DOHH2 (cell line): ENCODE measurements at regions not wholly inside any gene's neighbourhood (a gene's known extent, or its start where the extent isn't known, plus 50 kb on each side); places are given as distances from the start of the nearest gene placed in this dataset.
"Not testable (repeated sequence)": the region's sequence is repeated elsewhere in the genome, so short reads cannot be mapped to it uniquely, and the experiment has no call there.

Experiments used
- H3F3A ChIP-seq: fragments of 200-600 bp; sonication (generic), shearing (Covaris generic); 2 replicates; pipeline ENCODE4 v1.6.0; 2016; ENCODE audit warnings: antibody characterized with exemption, mild to moderate bottlenecking; ENCODE audit not compliant: control insufficient read depth, insufficient read depth
- H3K27ac ChIP-seq: fragments of 200-600 bp; sonication (generic); 2 replicates; pipeline ENCODE4 v1.5.1; 2014; ENCODE audit warnings: low read depth, mild to moderate bottlenecking, low read length, moderate library complexity
- H3K27me3 ChIP-seq: fragments of 200-600 bp; sonication (generic); 2 replicates; pipeline ENCODE4 v1.6.1; 2014; ENCODE audit warnings: mild to moderate bottlenecking, low read length, mixed read lengths; ENCODE audit not compliant: control insufficient read depth
- H3K36me3 ChIP-seq: fragments of 200-600 bp; sonication (generic); 2 replicates; pipeline ENCODE4 v1.6.1; 2014; ENCODE audit warnings: mild to moderate bottlenecking, low read length, moderate library complexity, mixed read lengths; ENCODE audit not compliant: control insufficient read depth
- H3K4me1 ChIP-seq: fragments of 200-600 bp; sonication (generic); 2 replicates; pipeline ENCODE4 v1.6.1; 2014; ENCODE audit warnings: mild to moderate bottlenecking, low read length, mixed read lengths; ENCODE audit not compliant: control insufficient read depth
- H3K4me2 ChIP-seq: fragments of 200-600 bp; sonication (generic); 2 replicates; pipeline ENCODE4 v1.6.0; 2014; ENCODE audit warnings: mild to moderate bottlenecking, low read length, moderate library complexity
- H3K4me3 ChIP-seq: fragments of 200-600 bp; sonication (generic); 2 replicates; pipeline ENCODE4 v1.5.1; 2014; ENCODE audit warnings: mild to moderate bottlenecking, low read length, mixed read lengths
- H3K79me2 ChIP-seq: fragments of 200-600 bp; sonication (generic); 2 replicates; pipeline ENCODE4 v1.6.1; 2014; ENCODE audit warnings: mild to moderate bottlenecking, low read length, mixed read lengths; ENCODE audit not compliant: control insufficient read depth
- H3K9me2 ChIP-seq: fragments of 200-600 bp; sonication (generic); replicated peaks from 2 replicates; pipeline ENCODE4 v1.6.1; 2014; ENCODE audit warnings: mild to moderate bottlenecking, low read length, mixed read lengths; ENCODE audit not compliant: control insufficient read depth
- H3K9me3 ChIP-seq: fragments of 200-600 bp; sonication (generic); 2 replicates; pipeline ENCODE4 v1.6.1; 2014; ENCODE audit warnings: antibody characterized with exemption, low read length, mixed read lengths; ENCODE audit not compliant: control insufficient read depth, insufficient read depth
- H4K20me1 ChIP-seq: fragments of 200-600 bp; sonication (generic); 2 replicates; pipeline ENCODE4 v1.6.0; 2014; ENCODE audit warnings: low read depth, mild to moderate bottlenecking, antibody characterized with exemption, low read length, moderate library complexity; ENCODE audit not compliant: control insufficient read depth, insufficient read depth

DNA sequence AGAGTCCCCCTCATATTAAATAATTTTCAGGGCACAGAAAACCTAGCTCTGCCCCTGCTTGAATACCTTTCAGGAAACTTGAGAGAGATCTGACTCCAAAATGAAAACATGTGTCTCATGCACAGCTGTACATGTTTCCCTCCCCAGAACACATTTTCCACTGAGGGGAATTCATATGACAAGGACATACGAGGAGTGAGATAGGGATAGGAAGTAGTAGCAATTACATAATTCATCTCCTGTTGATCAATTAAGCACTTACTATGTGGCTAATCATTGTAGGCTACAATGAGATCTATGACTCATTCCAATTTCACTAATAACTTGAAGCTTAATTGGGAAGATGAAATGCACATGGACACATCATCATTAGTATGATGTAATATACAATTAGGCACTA is 302.1 kb downstream of the PCDH11X start:
- not testable (repeated sequence) for H3K4me1 ChIP-seq, H3K79me2 ChIP-seq, H3K27me3 ChIP-seq, H3K9me3 ChIP-seq, H3K9me2 ChIP-seq, H3F3A ChIP-seq, H4K20me1 ChIP-seq, H3K4me2 ChIP-seq, H3K27ac ChIP-seq, H3K36me3 ChIP-seq, H3K4me3 ChIP-seq

DNA sequence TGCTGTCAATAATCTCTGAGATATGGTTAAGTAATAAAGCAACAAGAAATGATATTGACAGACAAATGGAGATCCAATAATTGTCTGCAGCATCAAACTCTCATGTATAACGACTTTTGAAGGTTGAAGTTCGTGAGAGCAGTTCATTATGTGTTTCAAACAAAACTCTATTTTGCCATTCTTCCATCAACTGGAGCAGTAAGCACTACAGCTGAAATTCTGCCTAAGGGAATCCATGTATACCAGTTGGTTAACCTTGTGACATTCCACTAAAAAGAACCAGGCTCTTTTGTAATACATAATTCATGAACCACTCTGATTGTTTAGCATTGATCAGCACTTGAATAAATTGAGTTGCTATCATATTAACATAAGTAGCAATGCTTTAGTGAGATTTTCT is 311.6 kb downstream of the PCDH11X start:
- H3K79me2 ChIP-seq, H3K4me3 ChIP-seq, H3K9me2 ChIP-seq, H3K27me3 ChIP-seq, H3K4me1 ChIP-seq, H3K36me3 ChIP-seq, H3K27ac ChIP-seq, H4K20me1 ChIP-seq, H3K4me2 ChIP-seq, H3K9me3 ChIP-seq, H3F3A ChIP-seq: not testable (repeated sequence)

DNA sequence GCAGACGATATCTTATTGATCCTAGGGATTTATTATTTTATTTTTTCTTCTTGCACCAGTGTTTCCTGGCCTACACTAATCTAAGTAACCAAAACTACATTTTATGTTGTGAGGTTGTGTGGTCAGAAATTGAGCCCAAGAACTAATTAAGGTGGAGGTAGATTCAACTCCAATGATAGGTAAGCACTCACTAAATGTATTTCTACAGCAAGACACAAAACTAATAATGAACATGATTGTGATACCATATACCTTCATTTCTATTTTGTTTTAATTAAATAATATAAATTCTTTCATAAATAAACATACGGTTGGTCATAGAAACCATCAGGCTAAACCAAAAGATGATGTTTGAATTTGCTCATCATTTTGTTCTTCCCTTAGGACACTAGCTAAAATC is 319.0 kb downstream of the PCDH11X start:
- not testable (repeated sequence) for H3K4me2 ChIP-seq, H3K4me1 ChIP-seq, H3K9me3 ChIP-seq, H3K9me2 ChIP-seq, H3K4me3 ChIP-seq, H3F3A ChIP-seq, H3K27me3 ChIP-seq, H3K79me2 ChIP-seq, H3K27ac ChIP-seq, H4K20me1 ChIP-seq, H3K36me3 ChIP-seq

DNA sequence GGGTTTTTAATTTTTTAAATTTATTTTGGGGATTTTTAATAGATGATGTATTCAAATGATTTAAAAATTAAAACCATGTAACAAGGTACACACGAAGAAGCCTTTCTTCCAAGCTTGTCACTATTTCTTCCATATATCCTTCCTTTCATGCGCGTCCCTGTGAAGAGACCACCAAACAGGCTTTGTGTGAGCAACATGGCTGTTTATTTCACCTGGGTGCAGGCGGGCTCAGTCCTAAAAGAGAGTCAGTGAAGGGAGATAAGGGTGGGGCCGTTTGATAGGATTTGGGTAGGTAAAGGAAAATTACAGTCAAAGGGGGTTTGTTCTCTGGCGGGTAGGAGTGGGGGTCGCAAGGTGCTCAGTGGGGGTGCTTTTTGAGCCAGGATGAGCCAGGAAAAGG is 320.9 kb downstream of the PCDH11X start:
- H3K4me1 ChIP-seq, H3K79me2 ChIP-seq, H3K9me3 ChIP-seq, H4K20me1 ChIP-seq, H3K27ac ChIP-seq, H3K9me2 ChIP-seq, H3K4me3 ChIP-seq, H3F3A ChIP-seq, H3K27me3 ChIP-seq, H3K4me2 ChIP-seq, H3K36me3 ChIP-seq: not testable (repeated sequence)

DNA sequence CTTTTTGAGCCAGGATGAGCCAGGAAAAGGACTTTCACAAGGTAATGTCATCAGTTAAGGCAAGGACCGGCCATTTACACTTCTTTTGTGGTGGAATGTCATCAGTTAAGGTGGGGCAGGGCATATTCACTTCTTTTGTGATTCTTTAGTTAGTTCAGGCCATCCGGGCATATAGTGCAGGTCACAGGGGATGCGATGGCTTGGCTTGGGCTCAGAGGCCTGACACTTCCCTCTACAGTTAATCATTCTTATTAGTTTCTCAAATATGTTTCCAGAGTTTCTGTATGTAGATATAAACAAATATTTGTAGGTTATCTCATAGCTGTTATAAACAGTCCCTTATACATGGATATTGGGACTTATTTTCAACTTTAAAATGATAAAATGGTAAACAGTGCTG is 326.5 kb downstream of the PCDH11X start:
- H3K27me3 ChIP-seq, H3K9me2 ChIP-seq, H3K4me3 ChIP-seq, H3K9me3 ChIP-seq, H3K4me2 ChIP-seq, H3K36me3 ChIP-seq, H3K4me1 ChIP-seq, H3K79me2 ChIP-seq, H4K20me1 ChIP-seq, H3K27ac ChIP-seq, H3F3A ChIP-seq: not testable (repeated sequence)

DNA sequence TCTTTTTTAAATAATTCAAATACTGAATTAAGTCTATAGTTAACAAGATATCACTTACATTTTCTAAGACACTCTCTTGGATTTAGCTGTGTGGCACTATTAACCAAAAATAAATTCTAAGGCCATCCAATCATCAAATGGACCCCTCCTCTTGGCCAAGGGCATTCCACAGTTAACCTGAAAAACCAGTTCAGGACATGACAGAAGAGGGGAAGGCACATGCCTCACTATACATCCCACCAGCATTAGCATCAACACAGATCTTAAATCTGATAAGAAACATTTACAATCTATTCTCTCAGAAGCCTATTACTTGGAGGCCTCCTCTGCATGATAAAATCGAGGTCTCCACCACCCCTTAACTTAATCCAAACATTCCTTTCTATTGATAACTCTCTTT is 327.5 kb downstream of the PCDH11X start:
- not testable (repeated sequence) for H3K9me3 ChIP-seq, H3K27me3 ChIP-seq, H3K4me2 ChIP-seq, H3K4me3 ChIP-seq, H3K79me2 ChIP-seq, H3K9me2 ChIP-seq, H3K36me3 ChIP-seq, H4K20me1 ChIP-seq, H3F3A ChIP-seq, H3K27ac ChIP-seq, H3K4me1 ChIP-seq

DNA sequence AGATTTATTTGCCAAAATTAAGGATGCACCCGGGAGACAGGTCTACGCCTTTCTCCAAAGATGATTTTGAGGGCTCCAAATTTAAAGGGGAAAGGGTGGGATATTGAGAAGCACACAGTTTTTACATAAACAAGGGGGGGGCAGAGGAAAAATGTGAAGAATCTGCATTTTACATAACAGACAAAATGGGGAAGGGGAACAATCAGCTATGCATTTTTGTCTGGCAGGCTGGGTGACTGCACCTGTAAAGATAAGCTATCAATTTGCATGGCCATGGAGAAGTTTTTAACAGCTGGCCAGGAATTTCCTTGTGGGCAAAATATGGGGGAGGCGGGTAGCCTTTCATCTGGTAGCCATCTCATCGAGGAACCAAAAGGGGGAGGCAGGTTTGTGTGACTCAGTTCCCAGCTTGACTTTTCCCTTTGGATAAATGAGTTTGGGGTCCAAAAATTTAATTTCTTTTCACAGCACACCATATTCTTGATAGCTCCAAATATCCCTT is 331.3 kb downstream of the PCDH11X start:
- H3K79me2 ChIP-seq, H3F3A ChIP-seq, H3K9me3 ChIP-seq, H3K27me3 ChIP-seq, H3K9me2 ChIP-seq, H3K27ac ChIP-seq, H3K4me2 ChIP-seq, H3K36me3 ChIP-seq, H3K4me3 ChIP-seq, H4K20me1 ChIP-seq, H3K4me1 ChIP-seq: not testable (repeated sequence)

DNA sequence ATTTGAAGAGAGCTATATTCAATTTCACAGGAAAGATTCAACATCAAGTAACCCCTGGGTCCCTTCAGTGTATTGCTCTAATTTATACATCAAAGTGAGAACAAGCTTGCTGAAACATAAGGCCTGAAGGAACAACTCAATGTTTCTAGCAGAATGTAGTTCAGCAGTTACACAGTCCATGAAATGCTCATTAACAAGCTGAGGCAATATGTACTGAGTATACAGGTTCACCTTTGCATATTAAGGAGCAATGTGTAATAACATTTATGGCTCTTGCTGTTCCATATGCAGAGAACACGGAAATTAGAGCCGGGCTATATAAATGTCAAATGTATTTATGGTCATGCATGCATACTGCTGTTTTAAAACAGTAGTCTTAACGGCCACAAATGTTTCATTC is 338.5 kb downstream of the PCDH11X start:
- not testable (repeated sequence) for H3K4me1 ChIP-seq, H4K20me1 ChIP-seq, H3K27ac ChIP-seq, H3K4me2 ChIP-seq, H3K9me2 ChIP-seq, H3K79me2 ChIP-seq, H3K4me3 ChIP-seq, H3K27me3 ChIP-seq, H3F3A ChIP-seq, H3K9me3 ChIP-seq, H3K36me3 ChIP-seq

DNA sequence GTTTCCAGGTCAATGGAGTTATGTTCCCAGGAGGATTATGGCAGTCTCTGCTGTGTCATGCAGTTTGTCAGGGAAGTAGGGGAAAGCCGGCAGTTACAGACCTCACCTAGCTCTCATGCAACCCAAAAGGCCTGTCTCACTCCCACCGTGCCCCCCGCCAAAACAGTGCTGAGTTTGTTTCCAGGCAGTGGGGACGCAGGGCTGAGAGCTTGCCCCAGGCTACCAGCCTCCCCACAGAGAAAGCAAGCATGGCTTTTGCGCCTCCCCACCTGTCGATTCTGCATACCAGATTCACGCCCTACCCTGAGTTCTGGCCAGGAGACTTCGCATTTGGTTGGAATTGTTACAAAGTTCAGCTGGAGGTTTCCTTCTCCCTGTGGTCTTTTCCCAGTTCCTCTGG is 383.9 kb downstream of the PCDH11X start:
- H3K27ac ChIP-seq, H3F3A ChIP-seq, H3K36me3 ChIP-seq, H3K4me1 ChIP-seq, H3K4me2 ChIP-seq, H3K9me2 ChIP-seq, H4K20me1 ChIP-seq, H3K4me3 ChIP-seq, H3K79me2 ChIP-seq, H3K9me3 ChIP-seq, H3K27me3 ChIP-seq: not testable (repeated sequence)
